Fibroblast of the conjunctiva (primary cell): ENCODE measurements at regions not wholly inside any gene's neighbourhood (a gene's known extent, or its start where the extent isn't known, plus 50 kb on each side); places are given as distances from the start of the nearest gene placed in this dataset.
A peak's percentile ranks its signal among the peaks of the same experiment; 100 is the strongest.
"Not testable (repeated sequence)": the region's sequence is repeated elsewhere in the genome, so short reads cannot be mapped to it uniquely, and the experiment has no call there.

Source experiments
- DNase-seq: peaks from one replicate; pipeline ENCODE4 v3.0.0-alpha.2; 2010; ENCODE audit warnings: low read depth

GRCh38 chr2:187206071-187206470 is 242.0 kb downstream of the CALCRL start:
- DNase-seq: no peak

GRCh38 chr2:187198136-187198535 is 249.9 kb downstream of the CALCRL start:
- DNase-seq: no peak

- DNase-seq: no peak
These were observed 254.0 kb downstream of the CALCRL start for GRCh38 chr2:187194049-187194448.

GRCh38 chr2:187188783-187189631 is 259.0 kb downstream of the CALCRL start:
- no peak for DNase-seq

GRCh38 chr2:187187519-187187918 is 260.5 kb downstream of the CALCRL start:
- DNase-seq: no peak

GRCh38 chr2:187180529-187180928 is 267.5 kb downstream of the CALCRL start:
- no peak for DNase-seq

GRCh38 chr2:187178876-187179275 is 269.2 kb downstream of the CALCRL start:
- DNase-seq: not testable (repeated sequence)

- no peak for DNase-seq
These were observed 270.8 kb downstream of the CALCRL start for GRCh38 chr2:187177253-187177652.

GRCh38 chr2:187174582-187174981 is 273.5 kb downstream of the CALCRL start:
- DNase-seq: no peak

- no peak for DNase-seq
These were observed 276.7 kb downstream of the CALCRL start for GRCh38 chr2:187171318-187171717.

- no peak for DNase-seq
These were observed 278.2 kb downstream of the CALCRL start for GRCh38 chr2:187169864-187170263.

GRCh38 chr2:187168720-187169713 is 279.0 kb downstream of the CALCRL start:
- no peak for DNase-seq

GRCh38 chr2:187167491-187167890 is 280.6 kb downstream of the CALCRL start:
- no peak for DNase-seq

GRCh38 chr2:187165936-187166610 is 282.0 kb downstream of the CALCRL start:
- no peak for DNase-seq

- no peak for DNase-seq
These were observed 289.6 kb downstream of the CALCRL start for GRCh38 chr2:187158452-187158851.

GRCh38 chr2:187157046-187157445 is 291.0 kb downstream of the CALCRL start:
- no peak for DNase-seq

- no peak for DNase-seq
These were observed 292.6 kb downstream of the CALCRL start for GRCh38 chr2:187155476-187155875.

GRCh38 chr2:187150670-187151069 is 297.4 kb downstream of the CALCRL start:
- DNase-seq: no peak

GRCh38 chr2:187148059-187148714 is 299.2 kb upstream of the ZSWIM2 start:
- DNase-seq: no peak

GRCh38 chr2:187143537-187143936 is 294.6 kb upstream of the ZSWIM2 start:
- no peak for DNase-seq

GRCh38 chr2:187139469-187139868 is 290.5 kb upstream of the ZSWIM2 start:
- no peak for DNase-seq

GRCh38 chr2:187138265-187138664 is 289.3 kb upstream of the ZSWIM2 start:
- DNase-seq: peak; percentile 16
